ENCODE measurements at regions not wholly inside any gene's neighbourhood (a gene's known extent, or its start where the extent isn't known, plus 50 kb on each side); places are given as distances from the start of the nearest gene placed in this dataset.

DNA sequence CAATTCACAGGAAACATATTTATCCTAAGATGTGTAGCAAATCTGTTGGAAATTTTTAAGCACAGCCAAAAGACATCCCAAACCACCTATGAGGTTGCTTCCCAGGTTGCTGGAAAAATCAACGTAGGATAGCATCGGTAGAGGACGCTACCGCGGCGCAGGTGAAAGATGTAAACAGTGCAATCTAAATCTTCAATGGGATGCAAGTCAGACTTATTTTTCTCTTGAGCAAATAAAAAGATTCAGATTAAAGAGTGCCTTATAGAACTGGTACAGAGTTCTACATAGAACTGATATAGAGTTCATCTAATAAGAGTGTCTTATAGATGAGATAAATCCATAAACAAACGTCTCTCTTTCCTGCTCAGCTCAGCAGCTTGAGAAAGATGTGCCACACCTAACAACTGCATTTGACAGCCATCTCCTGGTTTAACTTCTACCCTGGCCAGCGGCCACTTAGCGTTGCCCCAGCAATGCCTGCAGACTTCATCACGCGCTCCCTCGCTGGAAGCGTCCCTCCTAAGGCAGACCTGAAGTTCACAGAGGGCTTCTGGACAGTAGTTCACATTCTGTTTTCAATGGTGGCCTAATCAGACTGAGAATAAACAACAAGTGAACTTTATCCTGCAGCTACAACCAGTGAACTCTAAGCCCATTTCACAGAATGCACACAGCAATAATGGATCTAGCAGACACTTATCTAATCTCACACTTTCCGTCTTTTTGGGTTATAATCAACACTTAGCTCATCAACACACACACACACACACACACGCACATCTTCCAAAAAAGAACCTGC is 164.5 kb downstream of the TOMM20 start (continued):
- TF ChIP-seq SMAD3 (CRISPR knock-in tag; IDR thresholded peaks at IDR 0.05) (no peak), NCOA2 (CRISPR knock-in tag; IDR thresholded peaks at IDR 0.05) (peak; percentile 32; the same call in 1 of the 2 replicates), ZNF746 (CRISPR knock-in tag; IDR thresholded peaks at IDR 0.05) (no peak), ZNF12 (CRISPR knock-in tag; IDR thresholded peaks at IDR 0.05) (peak; percentile 61; the same call in 1 of the 2 replicates), PHF21A (CRISPR knock-in tag; IDR thresholded peaks at IDR 0.05) (peak; percentile 15), ZBTB7A (CRISPR knock-in tag; IDR thresholded peaks at IDR 0.05) (no peak), ISL2 (CRISPR knock-in tag; IDR thresholded peaks at IDR 0.05) (peak; percentile 72), ZNF747 (CRISPR knock-in tag; IDR thresholded peaks at IDR 0.05; ENCODE audit: borderline replicate concordance) (no peak; the same call in 1 of the 2 replicates), ZNF256 (CRISPR knock-in tag; conservative IDR thresholded peaks at IDR 0.05) (no peak), SMC3 (IDR thresholded peaks at IDR 0.05; ENCODE audit: low read length) (peak; percentile 40; the same call in 1 of the 2 replicates), ZSCAN25 (CRISPR knock-in tag; IDR thresholded peaks at IDR 0.05) (no peak), ZNF878 (CRISPR knock-in tag; IDR thresholded peaks at IDR 0.05) (peak; percentile 16; the same call in 1 of the 2 replicates)
- TF ChIP-seq, protein P1, sequence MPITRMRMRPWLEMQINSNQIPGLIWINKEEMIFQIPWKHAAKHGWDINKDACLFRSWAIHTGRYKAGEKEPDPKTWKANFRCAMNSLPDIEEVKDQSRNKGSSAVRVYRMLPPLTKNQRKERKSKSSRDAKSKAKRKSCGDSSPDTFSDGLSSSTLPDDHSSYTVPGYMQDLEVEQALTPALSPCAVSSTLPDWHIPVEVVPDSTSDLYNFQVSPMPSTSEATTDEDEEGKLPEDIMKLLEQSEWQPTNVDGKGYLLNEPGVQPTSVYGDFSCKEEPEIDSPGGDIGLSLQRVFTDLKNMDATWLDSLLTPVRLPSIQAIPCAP (CRISPR knock-in tag; IDR thresholded peaks at IDR 0.05; ENCODE audit: low read depth) = no peak
- TF ChIP-seq, protein P2, sequence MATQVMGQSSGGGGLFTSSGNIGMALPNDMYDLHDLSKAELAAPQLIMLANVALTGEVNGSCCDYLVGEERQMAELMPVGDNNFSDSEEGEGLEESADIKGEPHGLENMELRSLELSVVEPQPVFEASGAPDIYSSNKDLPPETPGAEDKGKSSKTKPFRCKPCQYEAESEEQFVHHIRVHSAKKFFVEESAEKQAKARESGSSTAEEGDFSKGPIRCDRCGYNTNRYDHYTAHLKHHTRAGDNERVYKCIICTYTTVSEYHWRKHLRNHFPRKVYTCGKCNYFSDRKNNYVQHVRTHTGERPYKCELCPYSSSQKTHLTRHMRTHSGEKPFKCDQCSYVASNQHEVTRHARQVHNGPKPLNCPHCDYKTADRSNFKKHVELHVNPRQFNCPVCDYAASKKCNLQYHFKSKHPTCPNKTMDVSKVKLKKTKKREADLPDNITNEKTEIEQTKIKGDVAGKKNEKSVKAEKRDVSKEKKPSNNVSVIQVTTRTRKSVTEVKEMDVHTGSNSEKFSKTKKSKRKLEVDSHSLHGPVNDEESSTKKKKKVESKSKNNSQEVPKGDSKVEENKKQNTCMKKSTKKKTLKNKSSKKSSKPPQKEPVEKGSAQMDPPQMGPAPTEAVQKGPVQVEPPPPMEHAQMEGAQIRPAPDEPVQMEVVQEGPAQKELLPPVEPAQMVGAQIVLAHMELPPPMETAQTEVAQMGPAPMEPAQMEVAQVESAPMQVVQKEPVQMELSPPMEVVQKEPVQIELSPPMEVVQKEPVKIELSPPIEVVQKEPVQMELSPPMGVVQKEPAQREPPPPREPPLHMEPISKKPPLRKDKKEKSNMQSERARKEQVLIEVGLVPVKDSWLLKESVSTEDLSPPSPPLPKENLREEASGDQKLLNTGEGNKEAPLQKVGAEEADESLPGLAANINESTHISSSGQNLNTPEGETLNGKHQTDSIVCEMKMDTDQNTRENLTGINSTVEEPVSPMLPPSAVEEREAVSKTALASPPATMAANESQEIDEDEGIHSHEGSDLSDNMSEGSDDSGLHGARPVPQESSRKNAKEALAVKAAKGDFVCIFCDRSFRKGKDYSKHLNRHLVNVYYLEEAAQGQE (IDR thresholded peaks at IDR 0.05; ENCODE audit: borderline replicate concordance in 1 of 2, low read depth in 1 of 2, low read length in 2 of 2) = peak in 1 of 2 experiments; percentile 68; a peak in 2 of 4 replicates
- TF ChIP-seq, protein P3, sequence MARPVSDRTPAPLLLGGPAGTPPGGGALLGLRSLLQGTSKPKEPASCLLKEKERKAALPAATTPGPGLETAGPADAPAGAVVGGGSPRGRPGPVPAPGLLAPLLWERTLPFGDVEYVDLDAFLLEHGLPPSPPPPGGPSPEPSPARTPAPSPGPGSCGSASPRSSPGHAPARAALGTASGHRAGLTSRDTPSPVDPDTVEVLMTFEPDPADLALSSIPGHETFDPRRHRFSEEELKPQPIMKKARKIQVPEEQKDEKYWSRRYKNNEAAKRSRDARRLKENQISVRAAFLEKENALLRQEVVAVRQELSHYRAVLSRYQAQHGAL (CRISPR knock-in tag; IDR thresholded peaks at IDR 0.05; ENCODE audit: not compliant biosample characterization) = no peak
- TF ChIP-seq, protein P4, sequence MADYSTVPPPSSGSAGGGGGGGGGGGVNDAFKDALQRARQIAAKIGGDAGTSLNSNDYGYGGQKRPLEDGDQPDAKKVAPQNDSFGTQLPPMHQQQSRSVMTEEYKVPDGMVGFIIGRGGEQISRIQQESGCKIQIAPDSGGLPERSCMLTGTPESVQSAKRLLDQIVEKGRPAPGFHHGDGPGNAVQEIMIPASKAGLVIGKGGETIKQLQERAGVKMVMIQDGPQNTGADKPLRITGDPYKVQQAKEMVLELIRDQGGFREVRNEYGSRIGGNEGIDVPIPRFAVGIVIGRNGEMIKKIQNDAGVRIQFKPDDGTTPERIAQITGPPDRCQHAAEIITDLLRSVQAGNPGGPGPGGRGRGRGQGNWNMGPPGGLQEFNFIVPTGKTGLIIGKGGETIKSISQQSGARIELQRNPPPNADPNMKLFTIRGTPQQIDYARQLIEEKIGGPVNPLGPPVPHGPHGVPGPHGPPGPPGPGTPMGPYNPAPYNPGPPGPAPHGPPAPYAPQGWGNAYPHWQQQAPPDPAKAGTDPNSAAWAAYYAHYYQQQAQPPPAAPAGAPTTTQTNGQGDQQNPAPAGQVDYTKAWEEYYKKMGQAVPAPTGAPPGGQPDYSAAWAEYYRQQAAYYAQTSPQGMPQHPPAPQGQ (CRISPR knock-in tag; IDR thresholded peaks at IDR 0.05; ENCODE audit: borderline replicate concordance) = no peak
- TF ChIP-seq, protein P5, sequence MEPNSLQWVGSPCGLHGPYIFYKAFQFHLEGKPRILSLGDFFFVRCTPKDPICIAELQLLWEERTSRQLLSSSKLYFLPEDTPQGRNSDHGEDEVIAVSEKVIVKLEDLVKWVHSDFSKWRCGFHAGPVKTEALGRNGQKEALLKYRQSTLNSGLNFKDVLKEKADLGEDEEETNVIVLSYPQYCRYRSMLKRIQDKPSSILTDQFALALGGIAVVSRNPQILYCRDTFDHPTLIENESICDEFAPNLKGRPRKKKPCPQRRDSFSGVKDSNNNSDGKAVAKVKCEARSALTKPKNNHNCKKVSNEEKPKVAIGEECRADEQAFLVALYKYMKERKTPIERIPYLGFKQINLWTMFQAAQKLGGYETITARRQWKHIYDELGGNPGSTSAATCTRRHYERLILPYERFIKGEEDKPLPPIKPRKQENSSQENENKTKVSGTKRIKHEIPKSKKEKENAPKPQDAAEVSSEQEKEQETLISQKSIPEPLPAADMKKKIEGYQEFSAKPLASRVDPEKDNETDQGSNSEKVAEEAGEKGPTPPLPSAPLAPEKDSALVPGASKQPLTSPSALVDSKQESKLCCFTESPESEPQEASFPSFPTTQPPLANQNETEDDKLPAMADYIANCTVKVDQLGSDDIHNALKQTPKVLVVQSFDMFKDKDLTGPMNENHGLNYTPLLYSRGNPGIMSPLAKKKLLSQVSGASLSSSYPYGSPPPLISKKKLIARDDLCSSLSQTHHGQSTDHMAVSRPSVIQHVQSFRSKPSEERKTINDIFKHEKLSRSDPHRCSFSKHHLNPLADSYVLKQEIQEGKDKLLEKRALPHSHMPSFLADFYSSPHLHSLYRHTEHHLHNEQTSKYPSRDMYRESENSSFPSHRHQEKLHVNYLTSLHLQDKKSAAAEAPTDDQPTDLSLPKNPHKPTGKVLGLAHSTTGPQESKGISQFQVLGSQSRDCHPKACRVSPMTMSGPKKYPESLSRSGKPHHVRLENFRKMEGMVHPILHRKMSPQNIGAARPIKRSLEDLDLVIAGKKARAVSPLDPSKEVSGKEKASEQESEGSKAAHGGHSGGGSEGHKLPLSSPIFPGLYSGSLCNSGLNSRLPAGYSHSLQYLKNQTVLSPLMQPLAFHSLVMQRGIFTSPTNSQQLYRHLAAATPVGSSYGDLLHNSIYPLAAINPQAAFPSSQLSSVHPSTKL (CRISPR knock-in tag; IDR thresholded peaks at IDR 0.05) = peak; percentile 60; the same call in 1 of the 2 replicates
